ENCODE measurements at regions not wholly inside any gene's neighbourhood (a gene's known extent, or its start where the extent isn't known, plus 50 kb on each side); places are given as distances from the start of the nearest gene placed in this dataset.

GRCh38 chr11:109728056-109728455, 306.1 kb downstream of the C11orf87 start:
- DNase-seq (ENCODE audit: extremely low spot score, unreplicated experiment), result no peak
- Mint-ChIP-seq H3K36me3 (ENCODE audit: unreplicated experiment) (peaks cover 4% of the 10 kb centered on the region), H3K27me3 (ENCODE audit: unreplicated experiment) (no peaks in the 10 kb centered on the region), H3K9me3 (ENCODE audit: unreplicated experiment) (peaks cover 13% of the 10 kb centered on the region), H3K4me3 (ENCODE audit: unreplicated experiment) (no peak overlapping the region), H3K27ac (ENCODE audit: unreplicated experiment) (no peak overlapping the region), H3K4me1 (ENCODE audit: unreplicated experiment) (peaks cover 32% of the 10 kb centered on the region)
- TF ChIP-seq CTCF (IDR thresholded peaks at IDR 0.05), result no peak

GRCh38 chr11:109729761-109730160, 307.8 kb downstream of the C11orf87 start:
- H3K27me3 Mint-ChIP-seq (ENCODE audit: unreplicated experiment), result no peaks in the 10 kb centered on the region
- H3K4me3 Mint-ChIP-seq (ENCODE audit: unreplicated experiment), result no peak overlapping the region
- no peak for TF ChIP-seq CTCF (IDR thresholded peaks at IDR 0.05)
- H3K9me3 Mint-ChIP-seq (ENCODE audit: unreplicated experiment), result peaks cover 13% of the 10 kb centered on the region
- DNase-seq (ENCODE audit: extremely low spot score, unreplicated experiment), result no peak
- H3K27ac Mint-ChIP-seq (ENCODE audit: unreplicated experiment), result peak overlapping the region; percentile 49
- peaks cover 45% of the 10 kb centered on the region for H3K4me1 Mint-ChIP-seq (ENCODE audit: unreplicated experiment)
- peaks cover 4% of the 10 kb centered on the region for H3K36me3 Mint-ChIP-seq (ENCODE audit: unreplicated experiment)

- Mint-ChIP-seq H3K9me3 (ENCODE audit: unreplicated experiment) (peaks cover 13% of the 10 kb centered on the region), H3K27ac (ENCODE audit: unreplicated experiment) (peak overlapping the region; percentile 7), H3K4me1 (ENCODE audit: unreplicated experiment) (peaks cover 46% of the 10 kb centered on the region), H3K36me3 (ENCODE audit: unreplicated experiment) (peaks cover 4% of the 10 kb centered on the region), H3K27me3 (ENCODE audit: unreplicated experiment) (no peaks in the 10 kb centered on the region), H3K4me3 (ENCODE audit: unreplicated experiment) (no peak overlapping the region)
- DNase-seq (ENCODE audit: extremely low spot score, unreplicated experiment), result no peak
- no peak for TF ChIP-seq CTCF (IDR thresholded peaks at IDR 0.05)
Measured at GRCh38 chr11:109730669-109731068, 308.7 kb downstream of the C11orf87 start.

GRCh38 chr11:109731451-109731850, 309.5 kb downstream of the C11orf87 start:
- no peak for TF ChIP-seq CTCF (IDR thresholded peaks at IDR 0.05)
- no peak overlapping the region for H3K4me3 Mint-ChIP-seq (ENCODE audit: unreplicated experiment)
- DNase-seq (ENCODE audit: extremely low spot score, unreplicated experiment), result no peak
- H3K27ac Mint-ChIP-seq (ENCODE audit: unreplicated experiment), result no peak overlapping the region
- peaks cover 13% of the 10 kb centered on the region for H3K9me3 Mint-ChIP-seq (ENCODE audit: unreplicated experiment)
- H3K36me3 Mint-ChIP-seq (ENCODE audit: unreplicated experiment), result peaks cover 4% of the 10 kb centered on the region
- H3K27me3 Mint-ChIP-seq (ENCODE audit: unreplicated experiment), result no peaks in the 10 kb centered on the region
- H3K4me1 Mint-ChIP-seq (ENCODE audit: unreplicated experiment), result peaks cover 46% of the 10 kb centered on the region

GRCh38 chr11:109733245-109733644, 311.3 kb downstream of the C11orf87 start:
- Mint-ChIP-seq H3K4me3 (ENCODE audit: unreplicated experiment) (no peak overlapping the region), H3K4me1 (ENCODE audit: unreplicated experiment) (peaks cover 39% of the 10 kb centered on the region), H3K9me3 (ENCODE audit: unreplicated experiment) (peaks cover 8% of the 10 kb centered on the region), H3K36me3 (ENCODE audit: unreplicated experiment) (peaks cover 4% of the 10 kb centered on the region), H3K27me3 (ENCODE audit: unreplicated experiment) (no peaks in the 10 kb centered on the region), H3K27ac (ENCODE audit: unreplicated experiment) (no peak overlapping the region)
- DNase-seq (ENCODE audit: extremely low spot score, unreplicated experiment), result no peak
- no peak for TF ChIP-seq CTCF (IDR thresholded peaks at IDR 0.05)

All from osteocyte (in vitro differentiated cells).